ENCODE measurements at regions not wholly inside any gene's neighbourhood (a gene's known extent, or its start where the extent isn't known, plus 50 kb on each side); places are given as distances from the start of the nearest gene placed in this dataset.
"Not testable (repeated sequence)": the region's sequence is repeated elsewhere in the genome, so short reads cannot be mapped to it uniquely, and the experiment has no call there.

DNA sequence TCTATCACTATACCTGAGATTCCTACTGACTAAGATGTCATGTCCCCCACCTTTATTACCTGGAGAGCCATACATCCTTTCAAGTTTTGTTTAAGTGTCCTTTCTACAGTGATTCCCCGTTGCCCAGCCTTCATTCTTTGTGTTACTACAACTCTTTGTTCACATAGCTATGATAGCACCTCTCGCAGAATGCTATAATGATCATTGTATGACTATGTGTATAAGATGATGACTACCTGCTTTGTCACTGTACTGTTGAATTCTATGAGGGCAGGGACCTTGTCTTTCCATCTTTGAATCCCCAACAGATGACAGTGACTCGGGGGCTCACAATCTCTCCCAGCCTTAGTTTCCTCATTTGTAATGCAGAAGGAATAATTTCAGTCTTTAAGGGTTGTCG lies 361.2 kb downstream of the NPR3 start:
- DNase-seq (ENCODE audit: low spot score): no peak

- no peak for DNase-seq (ENCODE audit: low spot score)
These were observed 361.6 kb downstream of the NPR3 start for GRCh38 chr5:33072726-33073125.

DNA sequence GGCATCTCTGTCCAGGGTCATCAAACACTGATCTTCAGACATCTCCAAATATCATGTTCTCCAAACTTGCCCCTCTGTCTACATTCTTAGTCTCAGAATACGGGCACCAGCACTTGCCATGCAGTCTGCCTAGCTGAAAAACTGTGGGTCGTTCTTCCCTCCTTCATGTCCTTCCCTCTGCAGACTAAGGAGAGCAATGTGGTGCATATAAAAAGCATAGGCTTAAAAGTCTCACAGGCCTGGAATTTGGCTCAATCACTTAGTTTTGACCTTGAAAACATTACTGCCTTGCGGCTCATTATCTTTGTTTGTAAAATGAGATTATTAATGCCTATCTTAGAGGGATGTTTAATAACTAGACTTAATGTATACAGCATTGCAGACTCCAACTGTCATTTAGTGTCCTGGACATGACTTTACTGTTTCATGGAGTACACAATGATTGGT lies 362.8 kb downstream of the NPR3 start:
- DNase-seq (ENCODE audit: low spot score): no peak

DNA sequence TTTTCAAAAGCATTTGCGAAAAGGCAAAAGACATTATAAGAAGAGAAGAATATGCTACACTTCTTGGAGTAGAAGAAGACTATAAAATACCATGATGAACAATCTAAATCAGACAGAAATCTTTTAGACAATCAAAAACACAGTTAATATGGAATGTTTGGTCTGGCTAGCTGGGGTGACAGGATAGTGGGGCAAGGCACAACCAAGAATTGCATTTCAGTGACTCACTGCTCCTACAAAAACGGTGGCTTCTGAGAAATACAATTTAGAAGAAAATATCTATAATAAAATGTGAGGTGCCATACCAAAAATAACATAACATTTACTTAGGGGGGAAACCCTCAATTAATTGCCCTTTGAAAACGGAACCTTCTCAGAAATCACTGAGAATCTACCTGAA lies 363.4 kb downstream of the NPR3 start:
- peak; percentile 63 for DNase-seq (ENCODE audit: low spot score)

GRCh38 chr5:33075731-33076130 lies 364.6 kb downstream of the NPR3 start:
- no peak for DNase-seq (ENCODE audit: low spot score)

DNA sequence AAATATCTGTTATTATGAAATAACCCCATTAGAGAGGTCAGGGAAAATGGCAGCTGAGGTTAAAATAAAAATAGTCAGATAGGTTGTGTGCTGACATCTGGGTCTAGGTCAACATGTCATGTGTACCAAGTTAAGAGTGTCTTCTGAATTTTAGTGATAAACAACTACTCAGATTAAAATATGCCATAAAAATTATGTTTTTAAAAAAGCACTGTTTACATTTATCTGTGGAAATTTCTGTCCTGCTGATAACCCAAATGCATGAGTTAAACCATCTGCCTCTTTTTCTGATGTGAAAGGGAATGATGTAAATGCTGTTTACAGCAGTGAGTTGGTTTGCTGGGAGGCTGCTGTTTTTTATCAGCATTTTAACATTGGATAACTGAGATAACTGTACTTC lies 361.2 kb upstream of the TARS1 start:
- no peak for DNase-seq (ENCODE audit: low spot score)

GRCh38 chr5:33080287-33080686 lies 360.5 kb upstream of the TARS1 start:
- no peak for DNase-seq (ENCODE audit: low spot score)

GRCh38 chr5:33088176-33088575 lies 352.6 kb upstream of the TARS1 start:
- peak; percentile 24 for DNase-seq (ENCODE audit: low spot score)

DNA sequence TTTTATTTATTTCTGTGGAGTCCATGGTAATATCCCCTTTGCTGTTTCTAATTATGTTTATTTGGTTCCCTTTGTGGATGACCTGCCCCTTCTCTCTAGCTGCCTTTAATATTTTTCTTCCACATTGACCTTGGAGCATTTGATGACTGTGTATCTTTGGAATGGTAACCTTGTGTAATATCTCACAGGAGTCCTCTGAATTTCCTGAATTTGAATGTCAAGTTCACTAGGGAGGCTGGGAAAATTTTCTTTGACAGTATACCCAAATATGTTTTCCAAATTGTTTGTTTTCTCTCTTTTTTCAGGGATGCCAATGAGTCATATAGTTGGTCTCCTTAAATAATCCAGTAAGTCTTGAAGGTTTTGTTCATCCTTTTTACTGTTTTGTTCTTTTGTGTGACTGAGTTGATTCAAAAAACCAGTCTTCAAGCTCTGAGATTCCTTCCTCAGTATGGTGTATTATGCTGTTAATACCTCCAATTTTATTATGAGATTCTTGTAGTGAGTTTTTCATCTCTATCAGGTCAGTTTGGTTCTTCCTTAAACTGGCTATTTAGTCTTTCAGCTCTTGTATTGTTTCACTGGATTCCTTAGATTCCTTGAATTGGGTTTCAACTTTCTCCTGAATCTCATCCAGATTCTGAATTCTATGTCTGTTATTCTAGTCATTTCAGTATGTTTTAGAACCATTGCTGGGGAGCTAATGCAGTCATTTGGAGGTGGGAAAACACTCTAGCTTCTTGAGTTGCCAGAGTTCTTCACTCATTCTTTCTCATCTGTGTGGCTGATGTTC lies 349.0 kb upstream of the TARS1 start:
- peak; percentile 61 for DNase-seq (ENCODE audit: low spot score)

DNA sequence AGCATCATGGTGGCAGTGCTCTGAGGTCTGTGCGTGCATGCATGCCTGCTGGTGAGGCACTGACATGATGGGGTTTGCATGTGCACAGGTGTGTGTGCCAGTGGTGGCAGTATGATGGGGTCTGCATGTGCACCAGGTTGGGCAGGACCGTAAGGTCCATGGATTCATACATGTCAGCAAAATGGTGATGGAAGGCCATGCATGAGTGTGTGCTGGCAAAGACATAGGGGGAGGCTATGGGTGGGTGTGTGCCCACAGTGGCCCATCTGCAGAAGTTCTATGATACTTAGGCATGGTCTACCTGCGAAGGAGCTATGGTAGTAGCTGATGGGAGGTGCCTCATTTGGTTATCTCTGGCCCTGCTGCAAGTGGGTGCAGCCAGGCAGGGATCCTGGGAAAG lies 348.0 kb upstream of the TARS1 start:
- no peak for DNase-seq (ENCODE audit: low spot score)

DNA sequence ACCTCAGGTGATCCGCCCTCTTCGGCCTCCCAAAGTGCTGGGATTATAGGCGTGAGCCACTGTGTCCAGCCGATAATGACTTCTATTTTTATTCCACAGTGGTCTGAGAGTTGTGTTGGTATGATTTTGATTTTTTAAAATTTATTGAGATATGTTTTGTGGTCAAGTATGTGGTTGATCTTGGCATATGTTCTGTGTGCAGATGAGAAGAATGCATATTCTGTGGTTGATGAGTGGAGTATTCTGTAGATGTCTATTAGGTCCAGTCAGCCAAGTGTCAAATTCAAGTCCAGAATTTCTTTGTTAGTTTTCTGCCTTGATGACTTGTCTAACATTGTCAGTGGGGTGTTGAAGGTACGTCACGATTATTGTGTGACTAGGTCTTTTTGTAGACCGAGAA lies 338.2 kb upstream of the TARS1 start:
- DNase-seq (ENCODE audit: low spot score): no peak

DNA sequence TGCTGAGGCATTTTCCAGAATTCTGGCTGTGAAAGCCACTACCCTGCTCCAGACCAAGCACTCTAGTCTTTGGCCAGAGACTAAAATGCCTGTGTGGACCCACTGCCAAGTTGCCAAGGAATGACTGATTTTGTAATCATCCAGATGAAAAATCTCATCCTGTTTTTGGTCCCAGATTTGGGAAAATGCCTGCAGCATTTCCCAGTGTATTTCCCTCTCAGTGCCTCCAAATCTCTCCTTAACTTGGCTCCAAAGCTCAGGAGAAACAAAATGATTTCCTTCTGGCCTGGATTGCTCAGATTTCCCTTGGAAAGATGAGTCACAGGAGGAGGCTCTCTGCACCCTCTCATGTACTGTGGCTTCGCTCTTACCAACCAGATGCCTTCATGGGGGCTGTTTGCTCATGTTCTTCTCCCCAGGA lies 335.2 kb upstream of the TARS1 start:
- peak; percentile 83 for DNase-seq (ENCODE audit: low spot score)

DNA sequence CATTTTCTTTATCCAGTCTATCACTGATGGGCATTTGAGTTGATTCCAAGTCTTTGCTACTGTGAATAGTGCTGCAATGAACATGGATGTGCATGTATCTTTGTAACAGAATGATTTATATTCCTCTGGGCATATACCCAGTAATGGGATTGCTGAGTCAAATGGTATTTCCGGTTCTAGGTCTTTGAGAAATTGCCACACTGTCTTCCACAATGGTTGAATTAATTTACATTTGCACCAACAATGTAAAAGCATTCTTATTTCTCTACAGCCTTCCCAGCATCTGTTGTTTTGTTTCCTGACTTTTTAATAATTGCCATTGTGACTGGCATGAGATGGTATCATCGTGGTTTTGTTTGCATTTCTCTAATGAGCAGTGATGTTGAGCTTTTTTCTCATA lies 330.3 kb upstream of the TARS1 start:
- DNase-seq (ENCODE audit: low spot score): not testable (repeated sequence)

- no peak for DNase-seq (ENCODE audit: low spot score)
These were observed 326.4 kb upstream of the TARS1 start for GRCh38 chr5:33114361-33114760.

DNA sequence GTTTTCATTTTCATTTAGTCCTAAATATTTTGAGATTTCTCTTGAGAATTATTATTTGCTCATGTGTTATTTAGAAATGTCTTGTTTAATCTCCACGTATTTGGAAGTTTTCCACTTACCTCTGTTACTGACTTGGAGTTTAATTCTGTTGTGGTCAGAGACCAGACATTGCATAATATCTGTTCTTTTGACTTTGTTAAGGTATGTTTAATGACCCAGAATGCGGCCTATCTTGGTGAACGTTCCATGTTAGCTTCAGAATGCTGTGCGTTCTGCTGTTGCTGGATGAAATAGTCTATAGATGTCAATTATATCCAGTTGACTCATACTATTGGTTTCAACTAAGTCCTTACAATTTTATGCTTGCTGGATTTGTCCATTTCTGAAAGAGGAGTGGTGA lies 325.3 kb upstream of the TARS1 start:
- no peak for DNase-seq (ENCODE audit: low spot score)

DNA sequence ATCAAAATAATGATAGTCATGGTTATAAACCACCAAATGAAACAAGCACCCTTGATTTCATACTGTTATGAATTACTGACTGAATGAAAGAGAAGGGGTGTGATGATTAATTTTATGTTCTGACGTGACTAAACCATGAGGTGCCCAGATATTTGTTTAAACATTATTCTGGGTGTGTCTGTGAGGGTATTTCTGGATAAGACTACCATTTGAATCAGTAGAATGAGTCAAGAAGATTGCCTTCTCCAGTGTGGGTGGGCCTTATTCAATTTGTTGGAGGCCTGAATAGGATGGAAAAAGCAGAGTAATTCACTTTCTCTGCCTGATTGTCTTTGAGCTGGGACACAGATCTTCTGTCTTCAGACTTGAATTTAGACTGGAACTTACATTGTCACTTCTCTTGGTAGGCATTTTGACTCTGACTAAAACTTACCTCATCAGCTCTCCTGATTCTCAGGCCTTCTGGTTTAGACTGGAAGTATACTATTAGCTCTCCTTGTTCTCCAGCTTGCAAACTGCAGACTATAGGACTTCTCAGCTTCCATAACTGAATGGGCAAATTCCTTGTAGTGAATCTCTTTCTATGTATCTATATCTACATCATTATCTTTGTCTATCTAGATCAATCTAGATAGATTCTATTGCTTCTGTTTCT lies 321.9 kb upstream of the TARS1 start:
- no peak for DNase-seq (ENCODE audit: low spot score)

- peak; percentile 80 for DNase-seq (ENCODE audit: low spot score)
These were observed 320.1 kb upstream of the TARS1 start for GRCh38 chr5:33120671-33121070.

- peak; percentile 49 for DNase-seq (ENCODE audit: low spot score)
These were observed 311.5 kb upstream of the TARS1 start for GRCh38 chr5:33129309-33129708.

GRCh38 chr5:33136785-33137184 lies 304.0 kb upstream of the TARS1 start:
- no peak for DNase-seq (ENCODE audit: low spot score)

DNA sequence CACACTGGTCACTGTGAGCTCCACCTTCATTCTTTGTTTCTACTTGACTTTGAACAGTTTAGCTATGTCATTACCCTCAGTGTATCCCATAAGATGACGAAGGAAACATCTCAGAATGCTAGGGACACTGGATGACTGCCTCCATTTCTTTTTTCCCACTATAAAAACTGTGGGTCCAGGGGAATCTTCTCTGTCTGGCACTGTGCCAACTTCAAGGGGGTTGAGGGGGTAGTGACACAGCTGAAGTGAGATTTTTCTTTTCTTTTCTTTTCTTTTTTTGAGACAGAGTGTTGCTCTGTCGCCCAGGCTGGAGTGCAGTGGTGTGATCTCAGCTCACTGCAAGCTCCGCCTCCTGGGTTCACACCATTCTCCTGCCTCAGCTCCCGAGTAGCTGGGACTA lies 302.6 kb upstream of the TARS1 start:
- DNase-seq (ENCODE audit: low spot score): not testable (repeated sequence)

- no peak for DNase-seq (ENCODE audit: low spot score)
These were observed 297.2 kb upstream of the TARS1 start for GRCh38 chr5:33143405-33144123.

- no peak for DNase-seq (ENCODE audit: low spot score)
These were observed 293.9 kb upstream of the TARS1 start for GRCh38 chr5:33146881-33147280.

DNA sequence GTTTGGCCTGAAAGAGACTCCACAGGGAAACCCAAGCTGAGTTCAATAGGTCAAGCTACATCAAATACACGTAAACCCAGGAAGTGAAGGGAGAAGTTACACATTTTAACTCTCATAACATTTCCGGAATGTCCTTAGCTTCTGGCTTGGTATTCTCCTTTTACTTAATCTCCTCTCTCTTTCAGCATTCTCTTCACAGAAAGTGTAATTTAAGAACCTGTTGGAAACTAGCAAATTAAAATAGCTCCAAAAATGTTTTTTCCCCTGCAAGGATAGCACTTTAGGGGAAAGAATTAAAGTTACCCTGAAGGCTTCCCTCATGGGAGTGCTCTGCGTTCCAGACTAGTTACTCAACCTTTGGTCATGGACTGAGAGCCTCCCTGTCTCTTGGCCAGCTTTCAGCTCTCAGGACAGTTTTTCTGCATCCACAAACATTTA lies 292.7 kb upstream of the TARS1 start:
- DNase-seq (ENCODE audit: low spot score): peak; percentile 89

Measured in AG08395 (cell line).